HCT116 (cell line): ENCODE measurements at regions not wholly inside any gene's neighbourhood (a gene's known extent, or its start where the extent isn't known, plus 50 kb on each side); places are given as distances from the start of the nearest gene placed in this dataset.

Source experiments
- ATAC-seq: fragments of 200-7000 bp; cut with Tn5 transposase; 2 replicates; pipeline ENCODE4 v1.9.1; 2020; ENCODE audit warnings: mild to moderate bottlenecking, moderate library complexity
- BruUV-seq: library from RNA; stranded (reverse); fragments of 400-500 nt; replicated peaks from 2 replicates; lab custom pipeline; 2021; lab: Mats Ljungman, UMichigan
- CTCF ChIA-PET: fragments of 300-600 bp; sonication (Branson Sonifier 250); formaldehyde crosslinking; loops from one replicate; lab custom pipeline; 2021; ENCODE audit warnings: antibody characterized with exemption; lab: Charles Lee
- POLR2A ChIA-PET: fragments of 300-600, 350-600 bp; sonication (Branson Sonifier 250); formaldehyde crosslinking; loops from one replicate; lab custom pipeline; 2021; ENCODE audit warnings: antibody characterized with exemption; lab: Charles Lee
- RAD21 ChIA-PET, 2 experiments: fragments of 300-600 bp; sonication (Branson Sonifier 250); formaldehyde crosslinking; loops; one replicate each; lab custom pipeline; 2023; ENCODE audit warnings: low total read pairs in 2 of 2; ENCODE audit not compliant: uncharacterized antibody in 2 of 2, unreplicated experiment in 2 of 2, low non-redundant PET in 1 of 2; lab: Charles Lee
- DNase-seq: peaks from one replicate; pipeline ENCODE4 v3.0.0-alpha.2; 2010; ENCODE audit warnings: low read depth, low spot score
- H2AFZ ChIP-seq: fragments of 200-600 bp; shearing (Covaris generic), sonication (generic); 2 replicates; pipeline ENCODE4 v1.6.1; 2017; ENCODE audit warnings: low read depth, mixed run types, mixed read lengths, antibody characterized with exemption, low read length; ENCODE audit not compliant: poor library complexity, severe bottlenecking
- H3K27ac ChIP-seq: 2 replicates; pipeline ENCODE4 v1.5.1; 2012; ENCODE audit warnings: low read depth, low read length
- H3K27me3 ChIP-seq: fragments of 200-600 bp; sonication (generic); 2 replicates; pipeline ENCODE4 v1.6.1; 2016; ENCODE audit warnings: mixed run types, low read length, mixed read lengths; ENCODE audit not compliant: insufficient read depth
- H3K36me3 ChIP-seq, 2 experiments: fragments of 200-500 bp in 1 of 2; fragments of 200-600 bp in 1 of 2; sonication (Bioruptor generic) in 1 of 2; sonication (generic) in 1 of 2; 2 replicates each; pipeline versions ENCODE4 v1.5.1 to v1.6.1; 2014 to 2016; ENCODE audit warnings: low read length in 2 of 2, inconsistent platforms in 1 of 2, mixed read lengths in 1 of 2, mixed run types in 1 of 2; ENCODE audit not compliant: insufficient read depth in 2 of 2, control insufficient read depth in 1 of 2
- H3K4me1 ChIP-seq, 2 experiments: fragments of 200-600 bp in 1 of 2; sonication (generic) in 1 of 2; 2 replicates each; pipeline versions ENCODE4 v1.5.1 to v1.6.1; 2012 to 2017; ENCODE audit warnings: low read length in 2 of 2, inconsistent platforms in 1 of 2, mild to moderate bottlenecking in 1 of 2, mixed read lengths in 1 of 2, mixed run types in 1 of 2, moderate library complexity in 1 of 2; ENCODE audit not compliant: insufficient read depth in 2 of 2, control insufficient read depth in 1 of 2
- H3K4me2 ChIP-seq: fragments of 200-600 bp; sonication (generic); 2 replicates; pipeline ENCODE4 v1.6.1; 2017; ENCODE audit warnings: mixed run types, low read length, mixed read lengths
- H3K4me3 ChIP-seq, 2 experiments: fragments of 200-600 bp in 1 of 2; sonication (generic) in 1 of 2; replicated peaks in 1 of 2; 2 replicates each; pipeline ENCODE4 v1.5.1; 2011 to 2016; ENCODE audit warnings: low read length in 2 of 2, control low read depth in 1 of 2, low read depth in 1 of 2, mild to moderate bottlenecking in 1 of 2, mixed read lengths in 1 of 2, mixed run types in 1 of 2
- H3K79me2 ChIP-seq: fragments of 200-600 bp; sonication (generic); 2 replicates; pipeline ENCODE4 v1.6.1; 2017; ENCODE audit warnings: mild to moderate bottlenecking, mixed run types, low read length, moderate library complexity, mixed read lengths; ENCODE audit not compliant: insufficient read depth
- H3K9ac ChIP-seq: fragments of 200-600 bp; sonication (generic); 2 replicates; pipeline ENCODE4 v1.6.1; 2016; ENCODE audit warnings: low read length, mixed read lengths
- H3K9me2 ChIP-seq: fragments of 200-600 bp; sonication (generic), shearing (Covaris generic); 2 replicates; pipeline ENCODE4 v1.6.1; 2017; ENCODE audit warnings: mixed run types, mild to moderate bottlenecking, moderate library complexity; ENCODE audit not compliant: insufficient read depth
- H3K9me3 ChIP-seq, 2 experiments: fragments of 200-500 bp in 1 of 2; fragments of 200-600 bp in 1 of 2; sonication (Bioruptor generic) in 1 of 2; sonication (generic) in 1 of 2; 2 replicates each; pipeline ENCODE4 v1.6.1; 2014 to 2017; ENCODE audit warnings: low read length in 2 of 2, mixed read lengths in 2 of 2, inconsistent platforms in 1 of 2, low read depth in 1 of 2, mild to moderate bottlenecking in 1 of 2, mixed run types in 1 of 2, moderate library complexity in 1 of 2; ENCODE audit not compliant: control insufficient read depth in 1 of 2, insufficient read depth in 1 of 2
- H4K20me1 ChIP-seq: fragments of 200-600 bp; sonication (generic), shearing (Covaris generic); 2 replicates; pipeline ENCODE4 v1.6.1; 2017; ENCODE audit warnings: mixed run types, mild to moderate bottlenecking, moderate library complexity; ENCODE audit not compliant: insufficient read depth
- ATF3 ChIP-seq: IDR thresholded peaks from 2 replicates; pipeline ENCODE4 v1.6.1; 2012
- CBX3 ChIP-seq: IDR thresholded peaks from 2 replicates; pipeline ENCODE4 v1.6.1; 2012; ENCODE audit warnings: low read depth
- CEBPB ChIP-seq: IDR thresholded peaks from 2 replicates; pipeline ENCODE4 v1.6.1; 2012; ENCODE audit warnings: low read depth
- EGR1 ChIP-seq: IDR thresholded peaks from 2 replicates; pipeline ENCODE4 v1.6.1; 2012; ENCODE audit warnings: low read depth
- EZH2phosphoT487 ChIP-seq: fragments of 200-600 bp; IDR thresholded peaks from 2 replicates; pipeline ENCODE4 v1.6.1; 2018; ENCODE audit warnings: antibody characterized with exemption, borderline replicate concordance
- MAX ChIP-seq: IDR thresholded peaks from 2 replicates; pipeline ENCODE4 v1.6.1; 2012
- POLR2A ChIP-seq: IDR thresholded peaks from 2 replicates; pipeline ENCODE4 v1.7.0; 2011; ENCODE audit warnings: borderline replicate concordance; ENCODE audit not compliant: insufficient read depth, insufficient read length; ENCODE audit errors: extremely low read depth
- POLR2AphosphoS5 ChIP-seq: IDR thresholded peaks from 2 replicates; pipeline ENCODE4 v1.6.1; 2011; ENCODE audit warnings: mild to moderate bottlenecking, low read depth, low read length, moderate library complexity
- REST ChIP-seq: IDR thresholded peaks from 2 replicates; pipeline ENCODE4 v1.6.1; 2012; ENCODE audit warnings: low read depth
- SIN3A ChIP-seq: IDR thresholded peaks from 2 replicates; pipeline ENCODE4 v1.6.1; 2012; ENCODE audit warnings: low read depth
- SRF ChIP-seq: IDR thresholded peaks from 2 replicates; pipeline ENCODE4 v1.6.1; 2012; ENCODE audit warnings: low read depth
- YY1 ChIP-seq: IDR thresholded peaks from 2 replicates; pipeline ENCODE4 v1.6.1; 2011; ENCODE audit warnings: low read length, low read depth, moderate library complexity, mild to moderate bottlenecking; ENCODE audit not compliant: insufficient replicate concordance; ENCODE audit errors: extremely low read depth
- ZBTB33 ChIP-seq: IDR thresholded peaks from 2 replicates; pipeline ENCODE4 v1.6.1; 2011; ENCODE audit warnings: mild to moderate bottlenecking, low read length, moderate library complexity; ENCODE audit not compliant: insufficient replicate concordance; ENCODE audit errors: extremely low read depth
- intact Hi-C: fragments of 100-400 bp; cut with micrococcal nuclease; formaldehyde crosslinking; loops from 2 replicates; pipeline ENCODE4 v1.10.0; 2022

GRCh38 chr6:45718131-45718530 lies 297.5 kb downstream of the CLIC5 start:
- ChIA-PET CTCF (no interaction called here), POLR2A (no interaction called here), RAD21 (no interaction called here)
- DNase-seq (no peak), ATAC-seq (no peak)
- no TSS peak for BruUV-seq
- H2AFZ ChIP-seq, result no peak overlapping the region
- no peak overlapping the region for H3K4me2 ChIP-seq
- H4K20me1 ChIP-seq, result no peaks in the 10 kb centered on the region
- H3K9me3 ChIP-seq, result no peaks in the 10 kb centered on the region; a peak in 1 of 4 replicates
- peaks cover 0 to 4% of the 10 kb centered on the region in 2 experiments; a peak in 2 of 4 replicates for H3K4me1 ChIP-seq
- no peak overlapping the region for H3K9ac ChIP-seq
- H3K9me2 ChIP-seq, result no peaks in the 10 kb centered on the region
- H3K4me3 ChIP-seq, result no peak overlapping the region
- no peaks in the 10 kb centered on the region for H3K36me3 ChIP-seq
- H3K79me2 ChIP-seq, result no peaks in the 10 kb centered on the region
- no peaks in the 10 kb centered on the region for H3K27me3 ChIP-seq
- no peak overlapping the region for H3K27ac ChIP-seq
- TF ChIP-seq SIN3A, result no peak
- TF ChIP-seq REST, result no peak
- no peak for TF ChIP-seq SRF
- TF ChIP-seq CBX3, result no peak
- no peak for TF ChIP-seq POLR2AphosphoS5
- no peak for TF ChIP-seq EZH2phosphoT487
- TF ChIP-seq ATF3, result no peak
- TF ChIP-seq YY1, result no peak
- no peak for TF ChIP-seq MAX
- TF ChIP-seq EGR1, result no peak
- TF ChIP-seq ZBTB33, result no peak
- no peak for TF ChIP-seq CEBPB
- TF ChIP-seq POLR2A, result no peak
- intact Hi-C loops, result loop anchor here (5.0 to 10.0 kb wide), 2 partner anchors 204 to 1243 kb away; no protein-coding TSS in a partner anchor
